H9 (cell line): ENCODE measurements at regions not wholly inside any gene's neighbourhood (a gene's known extent, or its start where the extent isn't known, plus 50 kb on each side); places are given as distances from the start of the nearest gene placed in this dataset.

ENCODE experiments used
- DNase-seq: peaks from one replicate; pipeline ENCODE4 v3.0.0-alpha.2; 2017
- H2AFZ ChIP-seq: one replicate; pipeline ENCODE4 v1.6.1; 2013; ENCODE audit warnings: mild to moderate bottlenecking, low read length, control low read depth, moderate library complexity
- H2AK5ac ChIP-seq: 2 replicates; pipeline ENCODE4 v1.6.1; 2013; ENCODE audit warnings: low read length, control low read depth, mixed read lengths; ENCODE audit not compliant: insufficient read length
- H2BK120ac ChIP-seq: one replicate; pipeline ENCODE4 v1.6.1; 2013; ENCODE audit warnings: low read depth, mild to moderate bottlenecking, low read length, control low read depth, inconsistent platforms; ENCODE audit not compliant: poor library complexity, severe bottlenecking
- H2BK12ac ChIP-seq: 2 replicates; pipeline ENCODE4 v1.6.1; 2013; ENCODE audit warnings: low read length, control low read depth, mixed read lengths, low read depth; ENCODE audit not compliant: insufficient read length
- H2BK15ac ChIP-seq: 2 replicates; pipeline ENCODE4 v1.6.1; 2013; ENCODE audit warnings: low read depth, low read length, control low read depth
- H2BK20ac ChIP-seq: one replicate; pipeline ENCODE4 v1.6.1; 2013; ENCODE audit warnings: low read depth, mild to moderate bottlenecking, low read length, control low read depth, inconsistent platforms; ENCODE audit not compliant: poor library complexity, severe bottlenecking
- H2BK5ac ChIP-seq: 2 replicates; pipeline ENCODE4 v1.6.1; 2013; ENCODE audit warnings: low read length, control low read depth, mixed read lengths; ENCODE audit not compliant: insufficient read length
- H3K14ac ChIP-seq: 2 replicates; pipeline ENCODE4 v1.6.1; 2013; ENCODE audit warnings: low read length, control low read depth; ENCODE audit not compliant: insufficient read depth
- H3K18ac ChIP-seq: 2 replicates; pipeline ENCODE4 v1.6.1; 2013; ENCODE audit warnings: low read depth, mild to moderate bottlenecking, mixed read lengths, low read length, control low read depth; ENCODE audit not compliant: insufficient read length
- H3K23ac ChIP-seq: 2 replicates; pipeline ENCODE4 v1.6.1; 2013; ENCODE audit warnings: low read length, control low read depth, mixed read lengths, low read depth; ENCODE audit not compliant: insufficient read length
- H3K23me2 ChIP-seq: 2 replicates; pipeline ENCODE4 v1.6.1; 2013; ENCODE audit warnings: low read depth, mild to moderate bottlenecking, mixed read lengths, low read length, control low read depth; ENCODE audit not compliant: insufficient read length, poor library complexity, severe bottlenecking
- H3K27ac ChIP-seq: 2 replicates; pipeline ENCODE4 v1.5.1; 2013; ENCODE audit warnings: low read length, control low read depth, mixed read lengths, low read depth; ENCODE audit not compliant: insufficient read length
- H3K27me3 ChIP-seq: 2 replicates; pipeline ENCODE4 v1.6.1; 2013; ENCODE audit warnings: low read length, control low read depth, inconsistent platforms; ENCODE audit not compliant: insufficient read depth
- H3K4ac ChIP-seq: 2 replicates; pipeline ENCODE4 v1.6.1; 2013; ENCODE audit warnings: low read depth, mild to moderate bottlenecking, control low read depth, inconsistent platforms, low read length, moderate library complexity
- H3K4me1 ChIP-seq: 2 replicates; pipeline ENCODE4 v1.6.1; 2013; ENCODE audit warnings: low read length, control low read depth, inconsistent platforms; ENCODE audit not compliant: insufficient read depth
- H3K4me2 ChIP-seq: 2 replicates; pipeline ENCODE4 v1.6.1; 2013; ENCODE audit warnings: low read length, control low read depth, mixed read lengths; ENCODE audit not compliant: insufficient read length, insufficient read depth
- H3K56ac ChIP-seq: 2 replicates; pipeline ENCODE4 v1.6.1; 2013; ENCODE audit warnings: low read depth, mild to moderate bottlenecking, mixed read lengths, low read length, control low read depth; ENCODE audit not compliant: insufficient read length
- H3K79me1 ChIP-seq: 2 replicates; pipeline ENCODE4 v1.6.1; 2013; ENCODE audit warnings: low read depth, mild to moderate bottlenecking, moderate library complexity, low read length, control low read depth, inconsistent platforms; ENCODE audit not compliant: insufficient read depth, poor library complexity, severe bottlenecking
- H3K79me2 ChIP-seq: 2 replicates; pipeline ENCODE4 v1.6.1; 2013; ENCODE audit warnings: low read length, control low read depth, inconsistent platforms; ENCODE audit not compliant: insufficient read depth
- H3K9ac ChIP-seq: 2 replicates; pipeline ENCODE4 v1.6.1; 2013; ENCODE audit warnings: low read length, control low read depth, mixed read lengths; ENCODE audit not compliant: insufficient read length; ENCODE audit errors: extremely low read depth
- H3K9me3 ChIP-seq: one replicate; pipeline ENCODE4 v1.6.1; 2013; ENCODE audit warnings: low read depth, low read length, inconsistent platforms; ENCODE audit not compliant: control insufficient read depth
- H3T11ph ChIP-seq: one replicate; pipeline ENCODE4 v1.6.1; 2013; ENCODE audit warnings: mild to moderate bottlenecking, low read length, control low read depth, inconsistent platforms
- H4K20me1 ChIP-seq: one replicate; pipeline ENCODE4 v1.6.1; 2013; ENCODE audit not compliant: control insufficient read depth, insufficient read length, insufficient read depth
- H4K5ac ChIP-seq: 2 replicates; pipeline ENCODE4 v1.6.1; 2013; ENCODE audit warnings: low read depth, mild to moderate bottlenecking, mixed read lengths, low read length, control low read depth; ENCODE audit not compliant: insufficient read length
- H4K8ac ChIP-seq: replicated peaks from 2 replicates; pipeline ENCODE4 v1.6.1; 2013; ENCODE audit warnings: low read length, control low read depth, mixed read lengths, low read depth; ENCODE audit not compliant: insufficient read length
- H4K91ac ChIP-seq: 2 replicates; pipeline ENCODE4 v1.6.1; 2013; ENCODE audit warnings: low read depth, mild to moderate bottlenecking, moderate library complexity, mixed read lengths, low read length, control low read depth; ENCODE audit not compliant: insufficient read length
- H3K27ac Mint-ChIP-seq, 3 experiments: 2 replicates in 2 of 3; 3 replicates in 1 of 3; pipeline ENCODE4 v1.8.0; 2020 to 2021; ENCODE audit warnings: mixed read lengths in 3 of 3, mild to moderate bottlenecking in 1 of 3, moderate library complexity in 1 of 3
- H3K27me3 Mint-ChIP-seq: 2 replicates; pipeline ENCODE4 v1.8.0; 2021; ENCODE audit warnings: low read depth, mild to moderate bottlenecking, moderate library complexity, mixed read lengths
- H3K36me3 Mint-ChIP-seq, 3 experiments: 2 replicates in 2 of 3; 3 replicates in 1 of 3; pipeline ENCODE4 v1.8.0; 2020 to 2021; ENCODE audit warnings: low read depth in 3 of 3, mixed read lengths in 3 of 3; ENCODE audit not compliant: insufficient read depth in 1 of 3
- H3K4me1 Mint-ChIP-seq, 2 experiments: 2 replicates each; pipeline ENCODE4 v1.8.0; 2020; ENCODE audit warnings: mixed read lengths in 2 of 2
- H3K4me3 Mint-ChIP-seq, 2 experiments: 2 replicates in 1 of 2; 3 replicates in 1 of 2; pipeline ENCODE4 v1.8.0; 2020 to 2021; ENCODE audit warnings: mild to moderate bottlenecking in 2 of 2, mixed read lengths in 2 of 2, moderate library complexity in 1 of 2
- H3K9me3 Mint-ChIP-seq, 2 experiments: 2 replicates in 1 of 2; 3 replicates in 1 of 2; pipeline ENCODE4 v1.8.0; 2020; ENCODE audit warnings: mild to moderate bottlenecking in 2 of 2, mixed read lengths in 2 of 2, moderate library complexity in 1 of 2
- WGBS: extraction: QIAGEN DNeasy Blood & Tissue Kit; methylation state at CpG from one replicate; pipeline ENCODE4 v1.1.7; 2013; ENCODE audit warnings: missing lambda C conversion rate, low lambda C conversion rate, mixed read lengths; ENCODE audit not compliant: insufficient read length; ENCODE audit errors: extremely low coverage; 5-methylcytosine and 5-hydroxymethylcytosine counted together
- TF ChIP-seq, protein P1 (sequence below): fragments of 200-600 bp; sonication (generic); conservative IDR thresholded peaks from 3 replicates; pipeline ENCODE4 v1.8.0; 2021; ENCODE audit warnings: antibody characterized with exemption, mild to moderate bottlenecking

DNA sequence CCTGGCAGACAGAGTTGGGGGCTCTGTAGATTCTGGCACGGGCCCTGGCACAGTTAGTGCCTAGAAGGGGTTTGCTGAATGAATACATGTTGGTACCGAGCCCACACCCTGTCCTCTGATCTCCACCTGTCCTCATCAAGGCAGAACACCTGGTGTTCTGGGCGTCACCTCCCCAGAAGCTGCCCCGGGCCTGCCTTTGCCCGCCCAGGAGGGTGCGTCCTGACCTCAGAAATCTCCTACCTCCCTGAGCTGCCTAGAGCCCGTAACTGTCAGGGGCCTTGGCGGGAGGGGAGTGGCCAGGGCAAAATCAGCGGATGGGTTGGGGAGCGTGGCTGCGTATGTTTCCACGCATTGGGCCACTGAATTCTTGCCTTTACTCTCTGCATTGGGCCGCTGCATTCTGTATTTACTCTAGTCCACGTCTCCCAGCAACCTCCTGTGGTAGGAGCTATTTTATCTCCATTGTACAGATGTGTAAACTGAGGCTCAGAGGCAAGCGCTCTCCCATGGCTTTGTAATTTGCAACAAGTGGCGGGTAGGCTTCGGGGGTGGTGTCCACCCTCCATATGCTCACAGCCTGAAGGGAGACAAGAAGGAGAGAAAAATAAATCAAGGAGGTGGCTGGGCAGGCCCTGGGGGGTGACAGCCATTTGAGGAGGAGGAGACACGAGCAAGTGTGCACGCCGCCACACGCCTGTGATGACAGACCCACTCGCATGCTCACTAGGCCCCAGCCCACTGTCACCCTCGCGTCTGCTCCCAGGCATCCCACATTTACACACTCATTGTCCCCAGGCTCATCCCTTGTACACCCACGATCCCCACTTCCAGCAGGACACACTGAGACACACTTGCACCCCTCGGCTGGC lies 95.7 kb upstream of the WNT4 start:
- no peaks in the 10 kb centered on the region for H3K36me3 Mint-ChIP-seq
- no peak overlapping the region for H2BK12ac ChIP-seq
- no peak overlapping the region for H3K9ac ChIP-seq
- no peaks in the 10 kb centered on the region for H3K27me3 ChIP-seq
- no peak overlapping the region for H2AFZ ChIP-seq
- H4K8ac ChIP-seq = no peak overlapping the region
- WGBS = no CpG with 5 or more reads among the region's 26 CpGs
- no peaks in the 10 kb centered on the region for H3K9me3 ChIP-seq
- no peaks in the 10 kb centered on the region for H3K79me2 ChIP-seq
- peaks cover 21 to 37% of the 10 kb centered on the region in 2 experiments for H3K4me1 Mint-ChIP-seq
- peaks cover 6% of the 10 kb centered on the region for H3K27me3 Mint-ChIP-seq
- no peak overlapping the region for H2BK5ac ChIP-seq
- no peak overlapping the region for H2BK20ac ChIP-seq
- no peak overlapping the region for H3K27ac ChIP-seq
- no peak overlapping the region for H3K4ac ChIP-seq
- H2AK5ac ChIP-seq = no peak overlapping the region
- TF ChIP-seq, protein P1, sequence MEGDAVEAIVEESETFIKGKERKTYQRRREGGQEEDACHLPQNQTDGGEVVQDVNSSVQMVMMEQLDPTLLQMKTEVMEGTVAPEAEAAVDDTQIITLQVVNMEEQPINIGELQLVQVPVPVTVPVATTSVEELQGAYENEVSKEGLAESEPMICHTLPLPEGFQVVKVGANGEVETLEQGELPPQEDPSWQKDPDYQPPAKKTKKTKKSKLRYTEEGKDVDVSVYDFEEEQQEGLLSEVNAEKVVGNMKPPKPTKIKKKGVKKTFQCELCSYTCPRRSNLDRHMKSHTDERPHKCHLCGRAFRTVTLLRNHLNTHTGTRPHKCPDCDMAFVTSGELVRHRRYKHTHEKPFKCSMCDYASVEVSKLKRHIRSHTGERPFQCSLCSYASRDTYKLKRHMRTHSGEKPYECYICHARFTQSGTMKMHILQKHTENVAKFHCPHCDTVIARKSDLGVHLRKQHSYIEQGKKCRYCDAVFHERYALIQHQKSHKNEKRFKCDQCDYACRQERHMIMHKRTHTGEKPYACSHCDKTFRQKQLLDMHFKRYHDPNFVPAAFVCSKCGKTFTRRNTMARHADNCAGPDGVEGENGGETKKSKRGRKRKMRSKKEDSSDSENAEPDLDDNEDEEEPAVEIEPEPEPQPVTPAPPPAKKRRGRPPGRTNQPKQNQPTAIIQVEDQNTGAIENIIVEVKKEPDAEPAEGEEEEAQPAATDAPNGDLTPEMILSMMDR = no peak
- no peak for DNase-seq
- H4K5ac ChIP-seq = no peak overlapping the region
- H2BK120ac ChIP-seq = no peak overlapping the region
- no peaks in the 10 kb centered on the region for H3K4me1 ChIP-seq
- H3K23ac ChIP-seq = no peak overlapping the region
- H3K27ac Mint-ChIP-seq = no peak overlapping the region; a peak in 1 of 7 replicates
- H3K4me2 ChIP-seq = no peak overlapping the region
- H3K14ac ChIP-seq = no peak overlapping the region; the same call in 1 of the 2 replicates
- no peak overlapping the region for H4K91ac ChIP-seq
- H3K56ac ChIP-seq = no peak overlapping the region
- no peaks in the 10 kb centered on the region for H3K23me2 ChIP-seq
- H2BK15ac ChIP-seq = no peak overlapping the region
- H4K20me1 ChIP-seq = no peaks in the 10 kb centered on the region
- H3K79me1 ChIP-seq = no peaks in the 10 kb centered on the region
- H3K9me3 Mint-ChIP-seq = no peaks in the 10 kb centered on the region
- no peak overlapping the region; a peak in 1 of 5 replicates for H3K4me3 Mint-ChIP-seq
- no peak overlapping the region for H3K18ac ChIP-seq
- no peak overlapping the region for H3T11ph ChIP-seq
